Choroid plexus epithelial cell (primary cell): ENCODE measurements at regions not wholly inside any gene's neighbourhood (a gene's known extent, or its start where the extent isn't known, plus 50 kb on each side); places are given as distances from the start of the nearest gene placed in this dataset.

Experiments used
- DNase-seq: peaks from one replicate; pipeline ENCODE4 v3.0.0-alpha.2; 2010; ENCODE audit warnings: low read depth
- H3K4me3 ChIP-seq: 2 replicates; pipeline ENCODE4 v1.5.1; 2011; ENCODE audit warnings: low read depth, mild to moderate bottlenecking, control low read depth, low read length, moderate library complexity
- CTCF ChIP-seq: conservative IDR thresholded peaks from 2 replicates; pipeline ENCODE4 v1.5.1; 2011; ENCODE audit warnings: low read depth, mild to moderate bottlenecking, control low read depth, inconsistent platforms, low read length, moderate library complexity

DNA sequence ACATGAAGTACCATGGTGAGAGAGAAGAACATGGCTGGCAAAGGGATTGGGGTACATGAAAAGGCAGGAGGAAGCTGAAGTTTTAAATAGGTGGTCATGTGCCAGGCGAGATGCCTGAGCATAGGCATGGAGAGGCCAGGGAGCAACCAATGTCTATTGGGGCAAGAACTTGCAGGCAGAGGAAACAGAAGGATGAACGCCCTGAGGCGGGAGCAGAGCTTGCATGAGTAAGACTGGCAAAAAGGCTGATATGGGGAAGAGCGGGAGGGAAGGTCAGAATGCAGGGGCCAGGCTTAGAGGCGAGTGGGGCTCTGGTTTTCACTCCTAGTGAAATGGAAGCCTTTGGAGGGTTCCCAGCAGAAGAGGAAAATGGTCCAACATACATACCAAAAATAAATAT is 52.5 kb upstream of the VSTM5 start:
- H3K4me3 ChIP-seq, result no peak overlapping the region
- no peak for TF ChIP-seq CTCF
- DNase-seq, result no peak

- DNase-seq, result no peak
- TF ChIP-seq CTCF, result no peak
- no peak overlapping the region for H3K4me3 ChIP-seq
Measured at GRCh38 chr11:93903989-93904388, 53.6 kb upstream of the VSTM5 start.

DNA sequence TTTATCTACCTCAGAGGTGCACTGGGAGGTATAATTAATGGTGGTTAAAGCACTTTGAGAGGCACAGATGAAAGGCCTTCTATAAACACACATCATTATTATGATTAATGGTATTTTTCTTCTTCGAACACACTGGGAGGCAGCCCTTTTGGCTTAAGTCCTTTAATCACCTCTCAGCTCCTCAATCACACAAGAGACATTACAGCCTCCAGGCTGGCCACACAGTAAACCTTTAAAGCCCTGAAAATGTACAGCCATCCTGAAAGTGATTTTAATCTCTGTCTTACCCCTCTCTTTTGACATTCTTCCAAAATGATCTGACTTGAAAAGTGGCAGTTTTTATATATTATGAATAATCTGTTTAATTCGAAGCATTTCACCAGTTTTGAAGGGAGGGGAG is 54.3 kb upstream of the VSTM5 start:
- no peak overlapping the region for H3K4me3 ChIP-seq
- no peak for TF ChIP-seq CTCF
- DNase-seq, result no peak

- no peak for TF ChIP-seq CTCF
- H3K4me3 ChIP-seq, result no peak overlapping the region
- DNase-seq, result peak; percentile 82
Measured at GRCh38 chr11:93905384-93905783, 55.0 kb upstream of the VSTM5 start.

DNA sequence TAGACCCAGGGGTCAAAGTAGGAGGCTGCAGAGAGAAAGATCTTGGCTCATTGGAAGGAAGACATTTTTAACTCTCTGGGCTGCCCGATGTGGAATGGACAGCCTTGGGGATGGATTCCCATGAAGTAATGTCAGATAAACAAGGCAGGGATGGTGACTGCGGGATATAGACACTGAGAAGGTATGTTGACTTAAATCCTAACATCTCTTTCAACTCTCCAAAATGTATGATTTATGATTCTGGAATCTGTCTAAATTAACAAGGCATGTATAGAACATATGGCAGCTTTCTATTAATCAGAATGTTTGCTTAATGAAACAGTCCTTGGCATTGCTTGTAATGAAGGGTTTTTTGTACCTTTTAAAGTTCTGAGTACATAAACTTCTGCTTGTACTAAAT is 56.1 kb upstream of the VSTM5 start:
- TF ChIP-seq CTCF, result no peak
- DNase-seq, result no peak
- no peak overlapping the region for H3K4me3 ChIP-seq

GRCh38 chr11:93907901-93908300 is 57.5 kb upstream of the VSTM5 start:
- TF ChIP-seq CTCF, result no peak

GRCh38 chr11:93908689-93909088 is 58.3 kb upstream of the VSTM5 start:
- no peak for TF ChIP-seq CTCF
- peak; percentile 89 for DNase-seq
- no peak overlapping the region for H3K4me3 ChIP-seq

More at GRCh38 chr11:93907901-93908300, 57.5 kb upstream of the VSTM5 start:
- H3K4me3 ChIP-seq, result no peak overlapping the region
- DNase-seq, result no peak
